Natural killer cell (primary cell): ENCODE measurements at regions not wholly inside any gene's neighbourhood (a gene's known extent, or its start where the extent isn't known, plus 50 kb on each side); places are given as distances from the start of the nearest gene placed in this dataset.

Experiments used
- ATAC-seq, 3 donors: fragments of 150-1000 bp in 2 of 3; fragments of 200-7000 bp in 1 of 3; cut with Tn5 transposase; 1 replicate in 1 of 3; 2 replicates in 2 of 3; pipeline ENCODE4 v1.10.0; 2021; ENCODE audit warnings: mild to moderate bottlenecking in 2 of 3, moderate library complexity in 2 of 3
- DNase-seq, 2 donors: peaks; one replicate each; pipeline versions ENCODE4 v3.0.0 to v3.0.0-alpha.2; 2013 to 2021; ENCODE audit warnings: mixed read lengths in 1 of 2
- H3K27ac ChIP-seq: one replicate; pipeline ENCODE4 v1.5.1; 2013; ENCODE audit warnings: mild to moderate bottlenecking, low read length
- H3K27me3 ChIP-seq: one replicate; pipeline ENCODE4 v1.6.1; 2013; ENCODE audit warnings: low read length; ENCODE audit not compliant: control insufficient read depth, insufficient read depth
- H3K36me3 ChIP-seq: one replicate; pipeline ENCODE4 v1.6.1; 2013; ENCODE audit warnings: low read length; ENCODE audit not compliant: control insufficient read depth, insufficient read depth
- H3K4me1 ChIP-seq: one replicate; pipeline ENCODE4 v1.6.1; 2013; ENCODE audit warnings: low read length; ENCODE audit not compliant: control insufficient read depth, insufficient read depth
- H3K4me3 ChIP-seq: one replicate; pipeline ENCODE4 v1.5.1; 2013; ENCODE audit warnings: low read length
- H3K9me3 ChIP-seq: one replicate; pipeline ENCODE4 v1.6.1; 2013; ENCODE audit warnings: low read length; ENCODE audit not compliant: control insufficient read depth, insufficient read depth
- H3K27ac Mint-ChIP-seq, 2 donors: one replicate each; pipeline ENCODE4 v1.8.0; 2022; ENCODE audit warnings: mild to moderate bottlenecking in 2 of 2, mixed read lengths in 2 of 2, moderate library complexity in 1 of 2
- H3K27me3 Mint-ChIP-seq, 2 donors: one replicate each; pipeline ENCODE4 v1.8.0; 2022; ENCODE audit warnings: low read depth in 2 of 2, mixed read lengths in 2 of 2
- H3K36me3 Mint-ChIP-seq: one replicate; pipeline ENCODE4 v1.8.0; 2022; ENCODE audit warnings: mixed read lengths
- H3K4me1 Mint-ChIP-seq, 2 donors: one replicate each; pipeline ENCODE4 v1.8.0; 2022; ENCODE audit warnings: mixed read lengths in 2 of 2
- H3K4me3 Mint-ChIP-seq: one replicate; pipeline ENCODE4 v1.8.0; 2022; ENCODE audit warnings: mild to moderate bottlenecking, moderate library complexity, mixed read lengths
- H3K9me3 Mint-ChIP-seq, 2 donors: one replicate each; pipeline ENCODE4 v1.8.0; 2022; ENCODE audit warnings: mixed read lengths in 2 of 2
- WGBS: methylation state at CpG from one replicate; pipeline ENCODE4 v1.1.7; 2013; ENCODE audit warnings: missing lambda C conversion rate; ENCODE audit not compliant: insufficient coverage; 5-methylcytosine and 5-hydroxymethylcytosine counted together
- intact Hi-C: fragments of 100-400 bp; cut with micrococcal nuclease; formaldehyde crosslinking; loops from one replicate; pipeline ENCODE4 v1.14.2; 2022
- TF ChIP-seq, protein P1 (sequence below): fragments of 200-600 bp; IDR thresholded peaks from one replicate; pipeline ENCODE4 v1.8.0; 2022; ENCODE audit warnings: antibody characterized with exemption

GRCh38 chr1:105874621-105875020 lies 1181.9 kb upstream of the PRMT6 start:
- ATAC-seq (no peak), DNase-seq (no peak)
- no peak overlapping the region for H3K4me3 ChIP-seq
- H3K27ac ChIP-seq: no peak overlapping the region
- TF ChIP-seq, protein P1, sequence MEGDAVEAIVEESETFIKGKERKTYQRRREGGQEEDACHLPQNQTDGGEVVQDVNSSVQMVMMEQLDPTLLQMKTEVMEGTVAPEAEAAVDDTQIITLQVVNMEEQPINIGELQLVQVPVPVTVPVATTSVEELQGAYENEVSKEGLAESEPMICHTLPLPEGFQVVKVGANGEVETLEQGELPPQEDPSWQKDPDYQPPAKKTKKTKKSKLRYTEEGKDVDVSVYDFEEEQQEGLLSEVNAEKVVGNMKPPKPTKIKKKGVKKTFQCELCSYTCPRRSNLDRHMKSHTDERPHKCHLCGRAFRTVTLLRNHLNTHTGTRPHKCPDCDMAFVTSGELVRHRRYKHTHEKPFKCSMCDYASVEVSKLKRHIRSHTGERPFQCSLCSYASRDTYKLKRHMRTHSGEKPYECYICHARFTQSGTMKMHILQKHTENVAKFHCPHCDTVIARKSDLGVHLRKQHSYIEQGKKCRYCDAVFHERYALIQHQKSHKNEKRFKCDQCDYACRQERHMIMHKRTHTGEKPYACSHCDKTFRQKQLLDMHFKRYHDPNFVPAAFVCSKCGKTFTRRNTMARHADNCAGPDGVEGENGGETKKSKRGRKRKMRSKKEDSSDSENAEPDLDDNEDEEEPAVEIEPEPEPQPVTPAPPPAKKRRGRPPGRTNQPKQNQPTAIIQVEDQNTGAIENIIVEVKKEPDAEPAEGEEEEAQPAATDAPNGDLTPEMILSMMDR: no peak
- intact Hi-C loops: no loop called here
- no peaks in the 10 kb centered on the region for H3K27me3 ChIP-seq
- Mint-ChIP-seq H3K4me1 (no peaks in the 10 kb centered on the region), H3K36me3 (no peaks in the 10 kb centered on the region), H3K4me3 (no peak overlapping the region), H3K27me3 (no peaks in the 10 kb centered on the region), H3K9me3 (peaks cover 17 to 19% of the 10 kb centered on the region in 2 donors), H3K27ac (no peak overlapping the region)
- no peaks in the 10 kb centered on the region for H3K36me3 ChIP-seq
- H3K4me1 ChIP-seq: no peaks in the 10 kb centered on the region
- H3K9me3 ChIP-seq: peaks cover 10% of the 10 kb centered on the region

DNA sequence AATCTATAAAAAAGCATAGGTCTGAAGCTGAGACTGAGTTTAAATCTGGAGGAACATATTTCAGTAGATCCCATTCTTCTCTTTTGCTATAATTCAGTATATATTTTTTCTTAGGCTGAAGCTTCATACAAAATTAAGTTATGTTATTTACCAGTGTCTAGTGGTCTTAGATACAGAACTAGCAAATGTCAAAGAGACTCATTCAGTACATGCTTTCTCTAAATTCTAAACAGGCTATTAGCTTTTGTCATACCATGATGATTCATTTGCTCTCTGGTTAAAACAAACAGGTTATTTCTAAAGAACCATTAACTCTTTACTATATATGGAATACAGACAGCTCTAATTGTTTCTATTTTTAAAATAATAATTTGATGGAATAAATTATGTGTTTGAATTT lies 1170.2 kb upstream of the PRMT6 start:
- no peak for ATAC-seq
- no peak for DNase-seq
- Mint-ChIP-seq H3K4me3 (no peak overlapping the region), H3K4me1 (no peaks in the 10 kb centered on the region), H3K27me3 (no peaks in the 10 kb centered on the region), H3K27ac (no peak overlapping the region), H3K9me3 (peaks cover 18 to 21% of the 10 kb centered on the region in 2 donors), H3K36me3 (peaks cover 25% of the 10 kb centered on the region)
- TF ChIP-seq, protein P1: no peak
- intact Hi-C loops: no loop called here
- no peaks in the 10 kb centered on the region for H3K4me1 ChIP-seq
- no peak overlapping the region for H3K27ac ChIP-seq
- H3K9me3 ChIP-seq: peaks cover 15% of the 10 kb centered on the region
- H3K36me3 ChIP-seq: no peaks in the 10 kb centered on the region
- H3K27me3 ChIP-seq: no peaks in the 10 kb centered on the region
- H3K4me3 ChIP-seq: no peak overlapping the region

DNA sequence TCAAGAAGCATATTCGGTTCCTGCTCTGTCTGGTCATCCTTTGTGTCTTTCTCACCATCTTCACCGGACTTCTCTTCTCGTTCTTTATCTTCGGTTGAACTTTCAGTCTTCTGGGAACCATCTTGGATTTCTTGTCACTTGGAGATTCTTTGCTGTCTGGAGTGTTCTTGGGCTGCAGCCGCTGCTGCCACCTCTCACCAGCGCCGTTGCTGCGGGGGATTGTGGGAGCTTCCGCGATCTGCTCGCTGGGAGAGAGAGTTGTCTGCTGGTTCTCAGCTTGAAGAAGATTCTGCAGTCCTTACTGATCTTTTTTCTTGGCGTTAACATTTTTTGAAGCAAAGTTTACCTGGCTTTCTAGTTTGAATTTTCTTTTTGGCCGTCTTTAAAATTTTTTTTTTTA lies 1165.2 kb upstream of the PRMT6 start:
- ATAC-seq (no peak), DNase-seq (no peak)
- TF ChIP-seq, protein P1: no peak
- 86% methylated on average over 13 of the region's 13 CpGs for WGBS
- peaks cover 10% of the 10 kb centered on the region for H3K36me3 Mint-ChIP-seq
- H3K27ac Mint-ChIP-seq: no peak overlapping the region
- no peak overlapping the region for H3K27ac ChIP-seq
- intact Hi-C loops: no loop called here
- no peaks in the 10 kb centered on the region for H3K4me1 Mint-ChIP-seq
- H3K4me1 ChIP-seq: no peaks in the 10 kb centered on the region
- no peaks in the 10 kb centered on the region for H3K27me3 ChIP-seq
- no peaks in the 10 kb centered on the region for H3K27me3 Mint-ChIP-seq
- no peaks in the 10 kb centered on the region for H3K36me3 ChIP-seq
- H3K9me3 Mint-ChIP-seq: peaks cover 16 to 33% of the 10 kb centered on the region in 2 donors
- H3K4me3 Mint-ChIP-seq: no peak overlapping the region
- H3K9me3 ChIP-seq: peaks cover 3% of the 10 kb centered on the region
- H3K4me3 ChIP-seq: no peak overlapping the region

DNA sequence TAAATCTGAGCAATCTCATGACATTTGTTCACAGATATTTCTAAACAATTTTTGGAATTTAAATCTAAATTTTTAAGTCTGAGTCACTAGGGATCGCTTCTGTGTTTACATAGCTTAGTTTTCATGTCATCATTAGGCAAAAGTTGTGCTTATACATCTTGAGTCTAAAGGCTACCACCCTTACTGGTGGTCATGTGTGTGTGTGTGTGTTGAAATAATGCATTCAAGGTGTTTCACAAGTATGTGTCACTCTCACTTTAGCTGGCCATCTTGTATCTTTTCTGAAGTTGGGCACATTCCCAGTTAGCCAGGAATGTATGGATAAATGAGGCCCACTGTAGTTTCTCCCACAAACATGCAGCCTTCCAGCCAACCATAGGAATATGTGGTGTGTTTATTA lies 1162.5 kb upstream of the PRMT6 start:
- ATAC-seq (no peak), DNase-seq (no peak)
- peaks cover 3% of the 10 kb centered on the region for H3K9me3 ChIP-seq
- no peak overlapping the region for H3K4me3 Mint-ChIP-seq
- H3K27me3 ChIP-seq: no peaks in the 10 kb centered on the region
- H3K4me1 ChIP-seq: no peaks in the 10 kb centered on the region
- peaks cover 21% of the 10 kb centered on the region for H3K36me3 Mint-ChIP-seq
- WGBS: 70% methylated on average over 1 of the region's 1 CpG
- peaks cover 19 to 34% of the 10 kb centered on the region in 2 donors for H3K9me3 Mint-ChIP-seq
- H3K4me1 Mint-ChIP-seq: no peaks in the 10 kb centered on the region
- no peak overlapping the region for H3K27ac ChIP-seq
- TF ChIP-seq, protein P1: no peak
- H3K36me3 ChIP-seq: no peaks in the 10 kb centered on the region
- no peak overlapping the region for H3K4me3 ChIP-seq
- no peaks in the 10 kb centered on the region for H3K27me3 Mint-ChIP-seq
- intact Hi-C loops: no loop called here
- no peak overlapping the region for H3K27ac Mint-ChIP-seq
